HG03280 (cell line): ENCODE measurements at regions not wholly inside any gene's neighbourhood (a gene's known extent, or its start where the extent isn't known, plus 50 kb on each side); places are given as distances from the start of the nearest gene placed in this dataset.

Experiments
- ATAC-seq: cut with Tn5 transposase; IDR thresholded peaks from one replicate; pipeline ENCODE4 v1.9.1; 2021; ENCODE audit warnings: mild to moderate bottlenecking, moderate library complexity; ENCODE audit not compliant: unreplicated experiment

GRCh38 chr13:44237276-44237767 is 136.3 kb upstream of the SERP2 start:
- ATAC-seq: peak; percentile 64

DNA sequence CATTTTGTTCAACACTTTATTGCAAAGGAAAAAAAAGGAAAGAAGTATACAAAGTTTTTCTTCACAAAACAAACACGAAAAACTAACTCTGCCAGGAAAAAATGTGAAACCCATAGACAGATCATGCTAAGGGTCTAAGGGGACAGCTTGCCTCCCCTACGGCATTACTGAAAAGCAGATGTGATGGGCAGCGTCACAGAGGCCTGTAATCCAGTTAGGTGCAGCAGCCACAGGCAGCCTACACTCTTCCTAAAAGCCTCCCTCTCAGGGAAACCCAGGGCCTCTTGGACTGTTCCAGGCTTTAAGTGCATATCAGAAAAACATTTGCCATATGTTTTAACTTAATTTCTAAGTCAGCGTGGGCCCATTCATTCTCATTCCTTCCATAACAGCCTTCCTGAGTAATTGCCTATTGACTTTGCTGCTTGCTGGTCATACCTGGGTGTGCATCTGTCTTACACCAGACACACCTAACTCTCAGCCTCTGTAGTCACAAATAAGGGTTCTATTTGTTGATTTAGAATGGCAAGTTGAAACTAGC is 135.7 kb upstream of the SERP2 start:
- no peak for ATAC-seq

DNA sequence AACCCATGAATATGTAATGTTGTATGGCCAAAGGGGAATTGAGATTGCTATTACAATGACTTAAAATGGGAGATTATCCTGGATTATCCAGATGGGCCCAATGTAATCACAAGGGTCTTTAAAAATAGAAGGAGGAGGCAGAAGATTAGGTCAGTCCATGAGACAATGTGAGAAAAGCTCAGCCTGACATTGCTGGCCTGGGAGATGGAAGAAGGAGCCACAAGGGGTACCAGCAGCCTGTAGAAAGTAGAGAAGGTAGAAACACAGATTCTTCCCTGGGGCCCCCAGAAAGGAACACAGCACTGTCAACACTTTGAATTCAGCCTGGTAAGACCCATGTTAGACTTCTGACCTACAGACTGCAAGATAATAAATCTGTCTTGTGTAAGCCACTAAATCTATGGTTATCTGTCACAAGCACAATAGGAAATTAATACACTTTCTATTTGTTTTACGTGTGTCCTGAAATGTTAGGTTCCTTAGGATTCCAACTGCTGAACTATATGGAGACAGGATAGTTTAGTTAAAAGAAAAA is 132.9 kb upstream of the SERP2 start:
- ATAC-seq: no peak

DNA sequence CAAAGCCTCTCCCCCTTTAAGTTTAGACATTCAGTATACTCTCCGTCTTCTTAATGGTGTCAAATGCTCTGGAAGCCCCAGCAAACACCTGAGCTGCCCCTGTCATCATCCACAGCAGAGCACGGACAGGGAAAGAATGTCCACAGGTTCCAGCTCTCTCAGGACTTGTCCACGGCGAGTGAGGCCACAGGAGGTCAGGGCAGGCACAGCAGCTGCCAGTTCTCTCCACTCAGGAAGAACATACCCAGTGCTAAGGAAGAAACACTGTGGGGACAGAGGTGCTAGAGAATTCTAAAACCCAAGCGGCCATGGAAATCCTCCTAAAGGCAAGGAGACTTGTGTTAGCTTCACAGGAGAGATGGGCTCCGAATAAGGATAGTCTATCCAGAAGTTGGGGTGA is 132.0 kb upstream of the SERP2 start:
- no peak for ATAC-seq

DNA sequence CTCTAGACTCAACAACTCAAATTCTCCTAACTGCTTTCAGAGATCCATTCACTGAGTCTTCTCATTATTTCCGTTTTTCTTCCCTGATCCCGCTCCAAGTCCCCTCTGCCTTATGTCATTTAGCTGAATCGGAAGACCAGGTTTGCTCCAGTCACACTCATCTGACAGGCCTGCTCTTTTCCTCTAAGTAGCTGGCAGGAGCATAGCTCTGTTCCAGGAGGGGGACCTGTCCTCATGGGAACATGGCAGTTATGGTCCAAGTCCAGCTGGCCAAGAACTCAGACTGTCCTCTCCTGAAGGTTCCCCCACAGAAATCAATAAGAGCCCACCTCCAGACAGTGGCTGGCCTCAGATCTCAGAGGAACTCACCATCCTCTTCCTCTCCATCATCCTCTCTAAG is 130.9 kb upstream of the SERP2 start:
- no peak for ATAC-seq

DNA sequence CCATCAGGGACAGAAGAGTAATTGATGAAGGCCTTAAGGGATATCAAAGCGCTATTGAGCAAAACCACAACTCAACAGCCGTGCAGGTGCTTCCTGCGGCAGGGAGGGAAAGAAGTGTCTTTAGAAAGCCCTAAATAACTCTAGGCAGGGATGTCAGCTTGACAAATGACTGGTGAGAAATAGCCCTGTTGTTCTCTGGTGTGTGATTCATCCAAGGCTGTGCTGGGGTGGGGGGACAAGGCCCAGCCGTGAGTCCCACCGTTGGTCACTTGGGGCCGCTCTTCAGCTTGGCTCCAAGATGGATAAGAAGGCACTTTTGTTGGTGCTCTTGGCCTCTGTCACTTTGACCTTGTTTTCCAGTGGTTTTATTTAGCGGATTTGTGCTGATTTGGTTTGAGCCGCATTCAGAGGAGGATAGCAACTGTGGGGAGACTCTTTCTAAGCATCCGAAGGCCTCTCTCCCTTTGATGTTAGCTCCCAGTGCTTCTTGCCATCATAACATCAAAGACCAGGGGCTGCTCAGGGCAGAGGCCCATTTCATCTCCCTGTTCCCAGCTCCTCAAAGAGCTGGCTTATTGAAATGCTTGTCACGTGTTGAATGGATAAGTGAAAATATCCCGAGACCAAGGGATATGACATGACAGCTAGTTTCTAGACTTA is 130.3 kb upstream of the SERP2 start:
- ATAC-seq: no peak

DNA sequence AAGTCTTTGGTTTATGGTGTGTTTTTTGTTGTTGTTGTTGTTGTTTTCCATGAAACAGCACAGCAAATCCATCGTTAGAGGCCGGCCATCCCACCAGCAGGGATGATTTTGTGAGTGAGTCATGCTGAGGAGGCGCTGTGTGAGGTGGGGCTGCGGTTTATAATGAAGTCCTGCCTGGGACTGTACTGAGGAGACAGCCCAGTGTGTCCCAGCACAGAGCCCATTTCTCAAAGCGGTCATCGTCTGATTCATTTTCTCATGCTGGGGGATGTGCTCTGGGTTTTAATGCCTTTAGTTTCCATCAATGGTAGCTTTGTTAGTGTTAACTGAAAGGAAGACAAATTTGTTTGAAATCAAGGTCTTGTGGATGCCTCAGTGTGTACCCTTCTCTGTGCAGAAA is 129.3 kb upstream of the SERP2 start:
- ATAC-seq: no peak

GRCh38 chr13:44249431-44249836 is 124.2 kb upstream of the SERP2 start:
- no peak for ATAC-seq

- no peak for ATAC-seq
Measured at GRCh38 chr13:44252938-44253337, 120.7 kb upstream of the SERP2 start.

DNA sequence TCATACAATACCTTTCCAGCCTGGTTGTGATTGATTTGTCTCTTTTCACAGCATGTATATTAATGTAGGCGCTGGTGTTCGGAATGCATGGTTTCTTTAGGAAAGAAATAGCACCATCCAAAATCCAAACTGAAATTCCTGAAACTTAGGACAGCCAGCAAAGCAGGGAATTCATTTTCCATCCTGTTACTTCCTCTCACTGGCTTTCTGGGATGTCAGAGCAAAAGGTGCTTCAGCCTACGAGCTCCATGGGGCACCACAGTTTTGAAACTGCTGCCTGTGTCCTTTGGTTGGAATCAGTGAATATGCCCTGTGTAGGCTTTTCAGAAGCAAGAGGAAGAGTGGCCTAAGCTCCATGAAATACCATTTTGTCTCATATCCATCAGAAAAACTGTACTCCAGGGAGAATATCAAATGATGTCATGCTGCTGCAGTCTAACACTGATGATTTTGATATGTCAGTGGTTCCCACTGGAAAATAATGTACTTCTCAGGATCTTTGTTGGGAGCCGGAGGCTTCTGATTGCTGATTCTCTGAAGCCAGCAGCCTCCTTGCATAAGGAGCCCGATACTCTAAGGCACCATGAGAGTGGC is 117.8 kb upstream of the SERP2 start:
- no peak for ATAC-seq

DNA sequence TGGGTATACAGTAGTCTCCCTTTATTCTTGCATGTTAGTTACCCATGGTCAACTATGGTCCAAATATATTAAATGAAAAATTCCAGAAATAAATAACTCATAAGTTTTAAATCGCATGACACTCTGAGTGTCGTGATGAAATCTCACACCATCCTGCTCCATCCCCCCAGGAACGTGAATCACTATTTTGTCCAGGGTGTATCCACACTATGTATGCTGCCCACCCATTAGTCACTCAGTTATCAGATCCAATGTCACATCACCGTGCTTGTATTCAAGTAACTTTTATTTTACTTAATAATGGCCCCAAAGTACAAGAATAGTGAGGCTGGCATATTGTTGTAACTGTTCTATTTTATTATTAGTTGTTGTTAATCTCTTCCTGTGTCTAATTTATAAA is 115.8 kb upstream of the SERP2 start:
- no peak for ATAC-seq

DNA sequence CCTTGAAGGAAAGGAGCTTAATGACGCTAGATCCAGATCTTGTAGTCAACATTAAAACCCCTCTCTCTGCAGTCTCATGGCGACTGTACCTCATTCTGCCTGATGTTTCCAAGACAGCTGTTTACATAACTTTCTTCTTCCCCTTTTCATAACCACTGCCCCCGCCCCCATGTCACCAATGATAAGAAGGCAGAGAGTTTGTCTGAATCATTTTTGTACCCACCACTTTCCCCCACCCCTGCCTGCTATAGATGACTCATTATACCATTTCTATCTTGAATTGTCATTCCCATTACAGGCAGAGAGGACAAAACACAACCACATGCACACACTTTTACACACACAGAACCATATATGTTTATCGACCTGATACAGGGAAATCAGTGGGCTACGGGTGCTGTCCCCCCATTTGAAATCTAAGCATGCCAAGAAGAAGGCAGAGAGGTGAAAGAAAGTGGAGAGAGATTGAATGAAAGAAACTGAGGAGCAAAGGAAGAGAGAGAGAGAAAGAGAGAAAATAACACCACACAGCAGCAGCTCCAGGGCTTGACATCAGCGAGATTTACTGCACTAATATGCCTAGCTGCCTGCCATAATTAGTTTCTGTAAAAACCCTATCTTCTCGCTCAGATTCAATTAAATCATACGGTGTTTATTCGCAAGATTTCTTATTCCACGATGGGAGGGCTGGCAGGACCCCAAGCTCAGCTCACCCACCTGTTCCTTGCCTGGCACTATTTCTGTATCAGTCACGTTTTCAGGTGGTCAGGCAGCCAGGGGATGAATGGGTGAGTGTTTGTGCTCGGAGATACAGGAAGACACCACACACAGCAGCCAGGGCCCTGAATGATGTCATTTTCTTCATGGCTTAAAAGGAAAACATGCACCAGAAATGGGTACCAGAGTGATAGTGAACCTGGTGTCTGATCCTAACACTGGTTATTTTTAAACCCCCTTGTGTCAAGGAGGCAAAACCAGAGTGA is 114.3 kb upstream of the SERP2 start:
- ATAC-seq: peak; percentile 74

GRCh38 chr13:44260336-44260735 is 113.3 kb upstream of the SERP2 start:
- no peak for ATAC-seq

- ATAC-seq: no peak
Measured at GRCh38 chr13:44263751-44264620, 109.6 kb upstream of the SERP2 start.

GRCh38 chr13:44266305-44266704 is 107.3 kb upstream of the SERP2 start:
- no peak for ATAC-seq

- ATAC-seq: no peak
Measured at GRCh38 chr13:44266772-44267171, 106.9 kb upstream of the SERP2 start.

DNA sequence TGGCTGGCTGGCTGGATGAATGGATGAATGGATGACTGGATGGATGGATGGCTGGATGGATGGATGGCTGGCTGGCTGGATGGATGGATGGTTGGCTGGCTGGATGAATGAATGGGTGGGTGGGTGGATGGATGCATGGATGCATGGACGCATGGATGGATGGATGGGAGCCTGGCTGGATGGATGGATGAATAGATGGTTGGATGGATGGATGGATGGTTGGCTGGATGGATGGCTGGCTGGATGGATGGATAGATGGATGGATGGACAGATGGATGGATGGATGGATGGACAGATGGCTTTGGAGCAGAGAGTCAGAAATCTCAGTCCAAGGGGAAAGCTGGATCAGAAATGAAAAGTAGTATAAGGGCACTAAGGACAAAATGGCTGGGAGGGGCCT is 106.4 kb upstream of the SERP2 start:
- no peak for ATAC-seq

DNA sequence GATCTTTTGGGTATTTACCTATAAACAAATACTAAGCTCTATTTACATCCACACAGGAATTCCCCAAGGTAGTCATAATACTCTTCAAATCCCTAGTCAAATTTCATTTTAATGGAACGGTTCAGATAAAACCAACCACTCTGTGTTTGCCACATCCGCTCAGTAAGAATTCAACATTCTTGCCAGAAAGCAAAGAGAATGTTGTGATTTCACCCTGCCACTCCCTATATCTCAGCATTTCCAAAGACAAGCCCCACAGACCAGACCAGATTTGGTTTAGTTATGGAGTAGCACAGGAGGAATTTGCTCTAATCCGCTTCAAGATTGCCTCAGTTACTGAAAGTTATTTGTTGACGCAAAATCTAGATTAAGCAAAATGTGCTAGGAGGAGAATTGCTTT is 105.6 kb upstream of the SERP2 start:
- no peak for ATAC-seq

DNA sequence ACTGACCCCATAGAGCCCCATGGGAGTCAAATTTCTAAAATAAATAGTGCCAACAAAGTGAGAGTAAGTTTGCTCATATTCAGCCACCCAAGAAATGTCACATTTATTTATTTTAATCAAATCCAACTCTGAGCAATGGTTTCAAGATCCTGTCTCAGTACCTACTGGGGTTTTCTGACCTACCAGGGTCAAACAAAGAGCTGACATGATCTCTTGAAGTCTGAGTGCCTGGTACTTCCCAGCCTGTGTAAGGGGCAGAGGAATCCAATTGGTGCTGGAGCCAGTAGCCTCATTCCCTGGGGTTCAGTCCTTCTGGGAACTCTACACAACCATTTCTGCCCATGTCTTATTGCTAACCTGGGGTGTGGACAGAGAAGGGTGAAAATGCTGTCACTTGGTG is 104.6 kb upstream of the SERP2 start:
- ATAC-seq: no peak

DNA sequence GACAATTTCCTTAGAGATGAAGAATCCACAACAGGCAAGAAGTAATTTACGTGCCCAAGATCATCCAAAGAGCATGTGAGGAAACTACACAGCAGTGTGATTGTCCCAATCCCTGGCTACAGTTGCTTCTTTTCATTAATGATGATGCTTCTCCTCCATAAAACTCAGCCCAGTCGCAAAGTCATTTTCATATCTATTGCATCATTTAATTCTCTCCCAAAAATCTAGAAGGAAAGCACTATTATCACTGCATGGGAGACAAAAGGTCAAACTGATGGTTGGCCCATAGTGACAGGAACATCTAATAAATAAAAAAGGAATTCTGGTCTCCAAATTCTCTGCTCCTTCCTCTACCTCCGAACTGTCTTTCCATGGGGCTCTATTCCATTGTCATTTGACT is 103.5 kb upstream of the SERP2 start:
- ATAC-seq: no peak
